Breast epithelium (tissue), 4 donors: ENCODE measurements at regions not wholly inside any gene's neighbourhood (a gene's known extent, or its start where the extent isn't known, plus 50 kb on each side); places are given as distances from the start of the nearest gene placed in this dataset.

Experiments used
- DNase-seq, 2 donors: peaks; one replicate each; pipeline ENCODE4 v3.0.0-alpha.2; 2019; ENCODE audit warnings: low spot score in 2 of 2
- H3K27ac ChIP-seq, 2 donors: fragments of 200-600 bp; sonication (generic) in 1 of 2; one replicate each; pipeline ENCODE4 v1.5.1; 2016 to 2019; ENCODE audit warnings: mild to moderate bottlenecking in 1 of 2
- H3K27me3 ChIP-seq, 2 donors: fragments of 200-600 bp; sonication (generic) in 1 of 2; one replicate each; pipeline versions ENCODE4 v1.5.1 to v1.6.0; 2017 to 2019; ENCODE audit warnings: control low read depth in 1 of 2, mild to moderate bottlenecking in 1 of 2
- H3K36me3 ChIP-seq: fragments of 200-600 bp; one replicate; pipeline ENCODE4 v1.5.1; 2019
- H3K4me1 ChIP-seq, 2 donors: fragments of 200-600 bp; sonication (generic); one replicate each; pipeline ENCODE4 v1.5.1; 2016 to 2019; ENCODE audit warnings: control low read depth in 1 of 2
- H3K4me3 ChIP-seq, 3 donors: fragments of 200-600 bp; sonication (generic); 1 replicate in 2 of 3; 2 replicates in 1 of 3; pipeline ENCODE4 v1.5.1; 2016 to 2019; ENCODE audit warnings: mild to moderate bottlenecking in 3 of 3, moderate library complexity in 2 of 3
- H3K9me3 ChIP-seq, 2 donors: fragments of 200-600 bp; sonication (generic) in 1 of 2; one replicate each; pipeline ENCODE4 v1.5.1; 2016 to 2019; ENCODE audit warnings: control low read depth in 1 of 2
- POLR2A ChIP-seq: fragments of 450-650 bp; IDR thresholded peaks from one replicate; pipeline ENCODE4 v1.6.1; 2016; ENCODE audit warnings: antibody characterized with exemption, mild to moderate bottlenecking, moderate library complexity
- POLR2AphosphoS5 ChIP-seq, 3 donors: sonication (generic); formaldehyde crosslinking; IDR thresholded peaks; one replicate each; pipeline ENCODE4 v1.6.1; 2017; ENCODE audit warnings: antibody characterized with exemption in 3 of 3
- intact Hi-C: fragments of 100-400 bp; cut with DNase I; formaldehyde crosslinking; loops from one replicate; pipeline ENCODE4 v1.15.1; 2023; ENCODE audit warnings: low total_unique reads
- TF ChIP-seq, protein P1 (sequence below), 3 donors: fragments of 450-650 bp; IDR thresholded peaks; one replicate each; pipeline ENCODE4 v1.5.1; 2016 to 2017; ENCODE audit warnings: antibody characterized with exemption in 3 of 3, mild to moderate bottlenecking in 3 of 3, moderate library complexity in 3 of 3

DNA sequence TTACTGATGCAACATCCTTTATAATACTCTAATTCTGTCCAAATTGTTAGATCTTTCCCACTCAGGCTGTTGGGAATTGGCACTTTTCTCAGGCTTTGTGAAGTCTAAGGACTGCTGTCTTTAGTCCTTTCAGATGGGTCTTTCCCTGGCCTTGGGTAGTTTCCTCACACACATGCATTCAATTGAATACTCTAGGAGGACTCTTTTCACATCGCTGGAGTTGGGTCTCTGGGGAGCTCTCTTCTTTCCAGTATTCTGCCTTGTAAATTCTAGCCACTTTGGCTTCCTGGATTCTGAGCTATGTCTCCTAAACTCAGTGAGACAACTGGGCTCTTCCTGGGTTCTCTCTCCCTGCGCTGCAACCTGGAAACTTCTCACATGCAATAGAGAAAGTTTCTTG lies 215.5 kb downstream of the SNX18 start:
- Histone ChIP-seq H3K4me3 (no peak overlapping the region), H3K36me3 (no peaks in the 10 kb centered on the region), H3K9me3 (no peaks in the 10 kb centered on the region), H3K4me1 (no peaks in the 10 kb centered on the region), H3K27ac (no peak overlapping the region), H3K27me3 (no peaks in the 10 kb centered on the region)
- no peak for DNase-seq
- TF ChIP-seq POLR2AphosphoS5 (IDR thresholded peaks at IDR 0.05) (no peak), POLR2A (no peak)
- TF ChIP-seq, protein P1, sequence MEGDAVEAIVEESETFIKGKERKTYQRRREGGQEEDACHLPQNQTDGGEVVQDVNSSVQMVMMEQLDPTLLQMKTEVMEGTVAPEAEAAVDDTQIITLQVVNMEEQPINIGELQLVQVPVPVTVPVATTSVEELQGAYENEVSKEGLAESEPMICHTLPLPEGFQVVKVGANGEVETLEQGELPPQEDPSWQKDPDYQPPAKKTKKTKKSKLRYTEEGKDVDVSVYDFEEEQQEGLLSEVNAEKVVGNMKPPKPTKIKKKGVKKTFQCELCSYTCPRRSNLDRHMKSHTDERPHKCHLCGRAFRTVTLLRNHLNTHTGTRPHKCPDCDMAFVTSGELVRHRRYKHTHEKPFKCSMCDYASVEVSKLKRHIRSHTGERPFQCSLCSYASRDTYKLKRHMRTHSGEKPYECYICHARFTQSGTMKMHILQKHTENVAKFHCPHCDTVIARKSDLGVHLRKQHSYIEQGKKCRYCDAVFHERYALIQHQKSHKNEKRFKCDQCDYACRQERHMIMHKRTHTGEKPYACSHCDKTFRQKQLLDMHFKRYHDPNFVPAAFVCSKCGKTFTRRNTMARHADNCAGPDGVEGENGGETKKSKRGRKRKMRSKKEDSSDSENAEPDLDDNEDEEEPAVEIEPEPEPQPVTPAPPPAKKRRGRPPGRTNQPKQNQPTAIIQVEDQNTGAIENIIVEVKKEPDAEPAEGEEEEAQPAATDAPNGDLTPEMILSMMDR (IDR thresholded peaks at IDR 0.05) = no peak
- intact Hi-C loops = no loop called here

DNA sequence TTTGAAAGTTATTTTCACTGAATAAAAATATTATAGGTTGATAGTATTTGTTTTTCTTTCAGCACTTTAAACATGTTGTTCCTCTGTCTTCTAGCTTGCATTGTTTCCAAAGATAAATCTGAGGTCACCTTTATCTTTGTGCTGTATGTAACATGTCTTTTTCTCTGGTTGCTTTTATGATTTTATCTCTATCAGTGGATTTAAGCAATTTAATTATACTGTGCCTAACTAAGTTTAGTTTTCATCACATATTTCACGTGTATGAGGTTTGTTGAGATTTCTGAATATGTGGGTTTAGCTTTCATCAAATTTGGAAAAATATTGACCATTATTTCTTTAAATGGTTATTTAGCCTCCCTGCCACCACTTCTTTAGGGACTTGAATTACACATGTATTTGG lies 214.5 kb downstream of the SNX18 start:
- no peak overlapping the region for H3K4me3 ChIP-seq
- H3K27ac ChIP-seq = no peak overlapping the region
- intact Hi-C loops = no loop called here
- no peaks in the 10 kb centered on the region for H3K4me1 ChIP-seq
- TF ChIP-seq POLR2AphosphoS5 (IDR thresholded peaks at IDR 0.05) = no peak
- TF ChIP-seq, protein P1 (IDR thresholded peaks at IDR 0.05) = no peak
- TF ChIP-seq POLR2A = no peak
- no peaks in the 10 kb centered on the region for H3K27me3 ChIP-seq
- H3K36me3 ChIP-seq = no peaks in the 10 kb centered on the region
- no peak for DNase-seq
- H3K9me3 ChIP-seq = no peaks in the 10 kb centered on the region

DNA sequence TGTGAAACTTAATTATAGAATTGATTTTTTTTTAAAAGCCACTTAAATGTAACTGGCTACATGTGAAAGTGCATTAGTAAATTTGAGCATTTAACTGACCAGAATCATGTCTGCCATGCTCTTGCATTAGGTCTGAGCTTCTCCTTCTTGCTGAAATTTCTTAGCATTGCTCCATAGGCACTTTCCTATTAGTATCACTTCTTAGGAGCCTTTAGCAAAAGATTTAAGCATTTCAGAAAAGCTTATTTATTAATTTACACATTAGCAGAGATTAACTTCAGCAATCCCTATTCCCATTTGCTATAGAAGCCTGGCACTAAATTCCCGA lies 211.0 kb downstream of the SNX18 start:
- no peaks in the 10 kb centered on the region for H3K9me3 ChIP-seq
- no peak overlapping the region for H3K4me3 ChIP-seq
- H3K36me3 ChIP-seq = no peaks in the 10 kb centered on the region
- no peak for DNase-seq
- H3K4me1 ChIP-seq = no peaks in the 10 kb centered on the region
- no peak overlapping the region for H3K27ac ChIP-seq
- no peaks in the 10 kb centered on the region for H3K27me3 ChIP-seq
- intact Hi-C loops = no loop called here
- TF ChIP-seq POLR2A (no peak), POLR2AphosphoS5 (IDR thresholded peaks at IDR 0.05) (no peak)
- TF ChIP-seq, protein P1 (IDR thresholded peaks at IDR 0.05) = no peak

DNA sequence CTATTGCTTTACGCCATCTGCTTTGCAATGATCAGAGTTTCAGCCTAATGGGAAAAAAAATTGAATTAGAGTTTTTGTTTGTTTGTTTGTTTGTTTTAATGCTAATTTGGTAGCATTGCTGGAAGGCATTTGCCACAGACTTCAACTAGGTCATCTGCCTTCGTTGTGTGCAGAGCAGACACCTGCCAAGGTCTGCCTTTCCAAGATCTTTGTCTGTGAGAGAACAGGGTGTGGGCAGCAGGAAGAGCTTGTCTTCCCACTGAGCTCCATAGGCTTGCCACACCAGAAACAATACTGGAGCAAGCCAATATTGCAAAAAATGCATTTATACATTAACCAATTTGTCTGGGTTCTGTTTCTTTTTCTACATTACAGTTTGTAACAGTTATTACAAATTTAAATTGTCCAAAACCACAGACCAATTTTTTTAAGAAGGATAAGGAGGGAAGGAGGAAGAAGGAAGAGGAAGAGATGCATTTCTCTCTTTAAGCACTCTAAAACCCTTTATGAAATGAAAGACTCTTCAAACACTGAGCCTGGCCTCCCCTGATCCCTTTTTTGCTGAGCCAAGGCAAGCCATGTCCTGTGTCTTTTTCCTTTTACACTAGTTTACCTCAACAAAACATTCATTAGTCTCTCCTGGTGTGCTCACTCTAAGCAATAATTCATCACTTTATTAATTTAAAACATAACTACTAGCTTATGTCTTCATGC lies 210.5 kb downstream of the SNX18 start:
- Histone ChIP-seq H3K36me3 (no peaks in the 10 kb centered on the region), H3K9me3 (no peaks in the 10 kb centered on the region), H3K4me1 (no peaks in the 10 kb centered on the region), H3K4me3 (no peak overlapping the region), H3K27ac (no peak overlapping the region), H3K27me3 (no peaks in the 10 kb centered on the region)
- no peak for DNase-seq
- TF ChIP-seq POLR2AphosphoS5 (IDR thresholded peaks at IDR 0.05) = no peak
- intact Hi-C loops = no loop called here

DNA sequence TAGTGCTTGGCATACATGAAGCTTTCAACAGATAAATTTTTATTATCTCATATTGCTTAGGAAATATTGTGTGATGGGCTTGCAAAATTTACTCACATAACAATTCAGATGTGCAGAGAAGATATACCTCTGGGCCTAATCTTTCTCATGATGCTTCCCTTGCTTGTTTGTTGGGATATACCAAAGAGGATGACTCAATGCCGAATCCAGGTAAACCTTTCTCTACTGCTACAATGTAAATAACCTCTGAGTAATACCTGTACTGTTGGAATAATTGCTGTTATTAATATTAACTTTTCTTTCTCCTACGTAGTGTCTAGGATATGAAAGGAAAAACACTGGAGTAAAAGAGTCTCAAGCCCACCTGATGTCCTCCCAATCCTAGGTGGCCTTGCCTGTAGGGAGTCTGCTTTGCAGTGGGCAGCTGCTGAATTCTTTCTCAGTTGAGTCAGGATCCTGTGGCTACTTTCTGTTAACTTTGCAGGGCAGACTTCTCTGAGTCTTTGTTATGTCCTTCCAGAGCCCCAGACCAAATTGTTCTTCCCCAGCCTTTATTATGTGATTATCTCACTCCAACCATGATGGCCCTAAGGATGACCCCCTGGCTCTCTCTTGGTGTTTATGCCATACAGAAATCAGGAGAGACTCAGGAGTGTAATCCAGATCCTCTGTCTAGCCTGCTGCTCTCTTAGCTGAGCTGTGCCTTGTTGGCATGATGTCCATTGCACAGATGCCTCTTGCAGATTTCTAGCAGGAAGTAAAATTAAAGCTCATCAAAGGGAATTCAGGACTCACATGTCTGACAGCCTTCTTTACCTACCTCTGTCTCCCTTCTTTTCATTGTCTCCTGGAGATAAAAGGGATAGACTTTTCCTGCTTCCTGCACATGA lies 208.1 kb downstream of the SNX18 start:
- Histone ChIP-seq H3K36me3 (no peaks in the 10 kb centered on the region), H3K4me3 (no peak overlapping the region), H3K27ac (no peak overlapping the region), H3K27me3 (no peaks in the 10 kb centered on the region), H3K9me3 (no peaks in the 10 kb centered on the region), H3K4me1 (no peaks in the 10 kb centered on the region)
- intact Hi-C loops = no loop called here
- no peak for DNase-seq
- TF ChIP-seq POLR2AphosphoS5 (IDR thresholded peaks at IDR 0.05) (no peak), POLR2A (no peak)
- TF ChIP-seq, protein P1 (IDR thresholded peaks at IDR 0.05) = no peak
